ENCODE measurements at regions not wholly inside any gene's neighbourhood (a gene's known extent, or its start where the extent isn't known, plus 50 kb on each side); places are given as distances from the start of the nearest gene placed in this dataset.

DNA sequence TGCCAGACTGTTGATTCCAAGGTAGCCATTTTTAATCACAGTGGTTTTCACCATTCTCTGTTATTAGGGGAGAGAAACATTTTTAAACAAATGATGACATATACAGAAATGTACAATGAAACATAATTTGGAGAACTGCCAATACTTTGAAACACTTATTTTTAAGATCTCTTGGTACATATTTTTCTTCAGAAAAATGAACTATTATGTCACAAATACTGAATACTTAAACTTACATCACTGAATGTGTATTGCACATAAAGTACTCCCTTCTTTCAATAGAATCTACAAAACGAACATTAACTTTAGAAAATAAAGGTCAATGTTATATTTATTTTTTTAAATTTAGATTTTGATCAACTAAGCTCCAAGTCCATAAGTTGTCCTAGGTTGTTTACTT lies 71.7 kb upstream of the CPNE8 start:
- H3K9me3 ChIP-seq (ENCODE audit: control insufficient read depth in 2 of 3, insufficient read depth in 1 of 3, low read length in 3 of 3): peaks cover 0 to 2% (median 0%) of the 10 kb centered on the region in 3 donors
- H3K4me3 ChIP-seq (ENCODE audit: low read length in 3 of 3): no peak overlapping the region
- H3K4me1 ChIP-seq (ENCODE audit: control insufficient read depth in 2 of 3, insufficient read depth in 2 of 3, low read depth in 1 of 3, low read length in 3 of 3): no peaks in the 10 kb centered on the region
- no peak for DNase-seq
- H3K36me3 ChIP-seq (ENCODE audit: control insufficient read depth in 2 of 3, insufficient read depth in 3 of 3, low read length in 3 of 3): no peaks in the 10 kb centered on the region
- no peak overlapping the region for H3K27ac ChIP-seq (ENCODE audit: low read depth in 2 of 2, low read length in 2 of 2)
- intact Hi-C loops (cut with DNase I): no loop called here
- peak; percentile 19 for FAIRE-seq
- no peaks in the 10 kb centered on the region for H3K27me3 ChIP-seq (ENCODE audit: control insufficient read depth, insufficient read depth, low read length)
- no peak overlapping the region for H3K9ac ChIP-seq (ENCODE audit: low read length in 3 of 3)
- TF ChIP-seq, protein P1, sequence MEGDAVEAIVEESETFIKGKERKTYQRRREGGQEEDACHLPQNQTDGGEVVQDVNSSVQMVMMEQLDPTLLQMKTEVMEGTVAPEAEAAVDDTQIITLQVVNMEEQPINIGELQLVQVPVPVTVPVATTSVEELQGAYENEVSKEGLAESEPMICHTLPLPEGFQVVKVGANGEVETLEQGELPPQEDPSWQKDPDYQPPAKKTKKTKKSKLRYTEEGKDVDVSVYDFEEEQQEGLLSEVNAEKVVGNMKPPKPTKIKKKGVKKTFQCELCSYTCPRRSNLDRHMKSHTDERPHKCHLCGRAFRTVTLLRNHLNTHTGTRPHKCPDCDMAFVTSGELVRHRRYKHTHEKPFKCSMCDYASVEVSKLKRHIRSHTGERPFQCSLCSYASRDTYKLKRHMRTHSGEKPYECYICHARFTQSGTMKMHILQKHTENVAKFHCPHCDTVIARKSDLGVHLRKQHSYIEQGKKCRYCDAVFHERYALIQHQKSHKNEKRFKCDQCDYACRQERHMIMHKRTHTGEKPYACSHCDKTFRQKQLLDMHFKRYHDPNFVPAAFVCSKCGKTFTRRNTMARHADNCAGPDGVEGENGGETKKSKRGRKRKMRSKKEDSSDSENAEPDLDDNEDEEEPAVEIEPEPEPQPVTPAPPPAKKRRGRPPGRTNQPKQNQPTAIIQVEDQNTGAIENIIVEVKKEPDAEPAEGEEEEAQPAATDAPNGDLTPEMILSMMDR (IDR thresholded peaks at IDR 0.05; ENCODE audit: borderline replicate concordance, extremely low read depth, insufficient read depth): no peak

DNA sequence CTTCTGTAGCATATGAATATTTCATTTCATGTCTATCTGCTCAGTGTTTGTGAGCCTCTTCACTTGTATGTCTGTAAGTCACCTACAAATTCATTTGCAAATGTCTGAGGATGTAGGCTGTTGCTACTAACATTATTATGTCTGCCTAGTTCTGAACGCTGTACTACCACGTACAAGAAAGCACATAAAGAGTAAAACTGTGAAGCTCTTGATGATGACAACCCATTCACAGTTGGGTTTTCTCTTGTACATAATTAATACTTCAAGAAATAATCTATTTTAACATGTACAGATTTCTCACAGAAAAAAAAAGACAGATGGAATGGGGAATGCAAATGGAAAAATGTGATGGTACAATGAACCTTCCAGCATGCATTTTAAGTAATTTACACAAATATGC lies 64.3 kb upstream of the CPNE8 start:
- no peak for FAIRE-seq
- H3K4me3 ChIP-seq (ENCODE audit: low read length in 3 of 3): no peak overlapping the region
- intact Hi-C loops (cut with DNase I): no loop called here
- H3K4me1 ChIP-seq (ENCODE audit: control insufficient read depth in 2 of 3, insufficient read depth in 2 of 3, low read depth in 1 of 3, low read length in 3 of 3): no peaks in the 10 kb centered on the region
- TF ChIP-seq, protein P1 (IDR thresholded peaks at IDR 0.05; ENCODE audit: borderline replicate concordance, extremely low read depth, insufficient read depth): no peak
- H3K9me3 ChIP-seq (ENCODE audit: control insufficient read depth in 2 of 3, insufficient read depth in 1 of 3, low read length in 3 of 3): peaks cover 0 to 2% (median 0%) of the 10 kb centered on the region in 3 donors
- DNase-seq: no peak
- H3K27me3 ChIP-seq (ENCODE audit: control insufficient read depth, insufficient read depth, low read length): no peaks in the 10 kb centered on the region
- no peak overlapping the region for H3K27ac ChIP-seq (ENCODE audit: low read depth in 2 of 2, low read length in 2 of 2)
- no peaks in the 10 kb centered on the region for H3K36me3 ChIP-seq (ENCODE audit: control insufficient read depth in 2 of 3, insufficient read depth in 3 of 3, low read length in 3 of 3)
- no peak overlapping the region for H3K9ac ChIP-seq (ENCODE audit: low read length in 3 of 3)

DNA sequence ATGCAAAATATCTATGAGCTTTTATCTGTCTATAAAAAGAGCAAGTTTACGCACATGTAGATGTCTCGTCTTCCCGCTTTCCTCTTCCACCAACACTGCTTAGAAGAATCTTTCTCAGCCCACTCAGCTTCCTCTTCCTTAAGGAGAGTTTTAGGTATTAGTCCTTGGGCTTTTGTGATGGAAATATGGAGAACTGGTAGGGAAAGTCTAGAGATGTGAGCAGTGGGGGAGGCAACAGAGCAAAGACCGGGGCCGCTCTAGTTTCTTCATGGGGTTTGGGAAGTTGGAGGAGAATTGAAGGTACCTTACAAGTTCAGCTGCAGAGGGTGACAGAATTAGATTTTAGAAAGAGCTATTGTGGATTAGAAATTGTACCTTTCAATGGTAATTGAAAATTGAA lies 56.3 kb upstream of the CPNE8 start:
- H3K4me1 ChIP-seq (ENCODE audit: control insufficient read depth in 2 of 3, insufficient read depth in 2 of 3, low read depth in 1 of 3, low read length in 3 of 3): no peaks in the 10 kb centered on the region
- no peak overlapping the region for H3K9ac ChIP-seq (ENCODE audit: low read length in 3 of 3)
- H3K9me3 ChIP-seq (ENCODE audit: control insufficient read depth in 2 of 3, insufficient read depth in 1 of 3, low read length in 3 of 3): no peaks in the 10 kb centered on the region
- no peak overlapping the region for H3K27ac ChIP-seq (ENCODE audit: low read depth in 2 of 2, low read length in 2 of 2)
- DNase-seq (no peak), FAIRE-seq (no peak)
- H3K27me3 ChIP-seq (ENCODE audit: control insufficient read depth, insufficient read depth, low read length): no peaks in the 10 kb centered on the region
- H3K4me3 ChIP-seq (ENCODE audit: low read length in 3 of 3): no peak overlapping the region
- H3K36me3 ChIP-seq (ENCODE audit: control insufficient read depth in 2 of 3, insufficient read depth in 3 of 3, low read length in 3 of 3): no peaks in the 10 kb centered on the region
- TF ChIP-seq, protein P1 (IDR thresholded peaks at IDR 0.05; ENCODE audit: borderline replicate concordance, extremely low read depth, insufficient read depth): no peak
- intact Hi-C loops (cut with DNase I): no loop called here

DNA sequence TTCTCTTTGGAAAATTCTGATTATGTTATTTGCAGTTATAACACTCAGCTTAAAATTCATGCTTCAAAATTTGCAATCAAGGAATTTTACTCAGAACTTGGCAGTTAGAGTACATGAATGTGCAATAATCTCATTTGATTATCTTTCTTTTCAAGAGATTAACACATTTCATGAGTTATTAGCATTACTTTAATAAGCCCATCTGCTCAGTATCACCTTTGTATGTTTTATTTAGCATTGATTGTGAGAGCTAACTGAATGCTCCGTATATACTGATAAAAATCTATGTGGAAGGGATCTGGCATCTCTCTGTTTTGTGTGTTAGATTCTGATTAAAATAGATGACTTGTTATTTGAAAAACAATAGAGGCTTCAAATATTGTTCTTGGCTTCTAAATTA lies 55.6 kb upstream of the CPNE8 start:
- intact Hi-C loops (cut with DNase I): no loop called here
- Histone ChIP-seq H3K27ac (ENCODE audit: low read depth in 2 of 2, low read length in 2 of 2) (no peak overlapping the region), H3K9ac (ENCODE audit: low read length in 3 of 3) (no peak overlapping the region), H3K4me3 (ENCODE audit: low read length in 3 of 3) (no peak overlapping the region), H3K4me1 (ENCODE audit: control insufficient read depth in 2 of 3, insufficient read depth in 2 of 3, low read depth in 1 of 3, low read length in 3 of 3) (no peaks in the 10 kb centered on the region), H3K9me3 (ENCODE audit: control insufficient read depth in 2 of 3, insufficient read depth in 1 of 3, low read length in 3 of 3) (no peaks in the 10 kb centered on the region), H3K27me3 (ENCODE audit: control insufficient read depth, insufficient read depth, low read length) (no peaks in the 10 kb centered on the region), H3K36me3 (ENCODE audit: control insufficient read depth in 2 of 3, insufficient read depth in 3 of 3, low read length in 3 of 3) (no peaks in the 10 kb centered on the region)
- no peak for FAIRE-seq
- no peak for DNase-seq
- TF ChIP-seq, protein P1 (IDR thresholded peaks at IDR 0.05; ENCODE audit: borderline replicate concordance, extremely low read depth, insufficient read depth): no peak

All from kidney (tissue), 13 donors.